ENCODE measurements at regions not wholly inside any gene's neighbourhood (a gene's known extent, or its start where the extent isn't known, plus 50 kb on each side); places are given as distances from the start of the nearest gene placed in this dataset.
A peak's percentile ranks its signal among the peaks of the same experiment; 100 is the strongest.

DNA sequence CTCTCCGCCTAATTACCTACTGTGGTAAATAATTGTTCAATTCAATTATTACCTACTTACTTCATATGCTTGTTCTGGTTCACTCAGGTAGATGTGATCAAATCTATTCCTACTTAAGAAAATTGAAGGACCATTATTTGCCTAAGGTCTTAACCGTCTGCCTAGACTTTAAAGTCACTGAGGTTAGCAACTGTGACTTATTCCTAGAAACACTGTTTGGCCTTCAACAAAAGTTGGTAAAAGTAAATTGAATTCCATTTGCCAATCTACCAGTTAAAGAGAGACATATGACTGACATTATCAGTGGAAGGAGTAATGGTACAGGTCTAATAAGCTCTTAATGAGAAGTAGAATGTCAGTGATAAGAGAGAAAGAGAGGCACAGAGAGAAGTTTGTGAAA is 491.5 kb downstream of the NYAP2 start:
- Histone ChIP-seq H3K79me2 (ENCODE audit: control insufficient read depth, insufficient read depth, low read length, unreplicated experiment) (no peaks in the 10 kb centered on the region), H2AFZ (ENCODE audit: low read length, unreplicated experiment) (no peak overlapping the region), H3K4me3 (ENCODE audit: low read depth, low read length) (no peak overlapping the region), H3K27me3 (ENCODE audit: insufficient read depth, low read length) (no peaks in the 10 kb centered on the region), H3K36me3 (ENCODE audit: insufficient read depth, low read length) (no peaks in the 10 kb centered on the region), H3K4me1 (ENCODE audit: control insufficient read depth, insufficient read depth, low read length, unreplicated experiment) (peaks cover 28% of the 10 kb centered on the region), H3K27ac (ENCODE audit: low read depth, low read length) (no peak overlapping the region)

DNA sequence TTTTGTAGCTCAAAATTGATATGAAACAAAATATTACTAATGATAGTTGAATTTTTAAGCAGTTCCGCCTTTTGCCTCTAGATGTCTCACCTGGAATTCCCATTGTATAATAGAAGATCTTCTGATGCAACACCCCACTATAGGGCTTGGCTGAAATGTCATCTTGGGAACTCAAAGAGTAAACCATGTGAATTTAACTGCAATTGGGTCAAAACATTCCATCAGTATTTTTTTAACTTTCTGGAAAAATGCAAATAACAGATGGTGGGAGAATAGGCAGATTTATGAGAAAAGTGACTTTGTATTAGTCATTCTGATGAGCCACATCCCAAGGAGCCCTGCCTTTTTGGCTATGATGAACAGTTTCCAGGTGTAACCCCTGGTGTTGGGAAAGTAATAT is 489.9 kb downstream of the NYAP2 start:
- peaks cover 19% of the 10 kb centered on the region for H3K4me1 ChIP-seq (ENCODE audit: control insufficient read depth, insufficient read depth, low read length, unreplicated experiment)
- H2AFZ ChIP-seq (ENCODE audit: low read length, unreplicated experiment): no peak overlapping the region
- peak overlapping the region; percentile 57 for H3K27ac ChIP-seq (ENCODE audit: low read depth, low read length)
- no peaks in the 10 kb centered on the region for H3K36me3 ChIP-seq (ENCODE audit: insufficient read depth, low read length)
- H3K4me3 ChIP-seq (ENCODE audit: low read depth, low read length): no peak overlapping the region
- H3K79me2 ChIP-seq (ENCODE audit: control insufficient read depth, insufficient read depth, low read length, unreplicated experiment): no peaks in the 10 kb centered on the region
- no peaks in the 10 kb centered on the region for H3K27me3 ChIP-seq (ENCODE audit: insufficient read depth, low read length)

DNA sequence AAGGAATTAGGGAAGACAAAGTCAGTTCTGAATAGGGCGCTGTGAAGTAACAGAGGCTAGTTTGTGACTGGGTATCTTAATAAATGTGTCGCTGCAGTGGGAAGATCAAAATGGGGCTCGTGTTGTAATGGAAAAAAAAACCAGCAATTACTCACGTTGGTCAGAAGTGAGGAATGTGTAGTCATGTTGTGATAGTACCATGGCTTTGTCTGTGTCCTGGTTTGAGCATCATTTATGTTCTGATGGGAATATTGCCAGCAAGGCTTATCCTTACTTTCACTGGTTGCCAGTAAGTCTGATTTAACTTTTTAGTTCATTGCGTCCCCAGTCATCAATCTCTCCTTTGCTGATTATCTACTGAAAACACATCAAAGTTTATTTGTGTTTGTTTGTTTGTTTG is 467.6 kb downstream of the NYAP2 start:
- Histone ChIP-seq H3K79me2 (ENCODE audit: control insufficient read depth, insufficient read depth, low read length, unreplicated experiment) (no peaks in the 10 kb centered on the region), H2AFZ (ENCODE audit: low read length, unreplicated experiment) (no peak overlapping the region)

DNA sequence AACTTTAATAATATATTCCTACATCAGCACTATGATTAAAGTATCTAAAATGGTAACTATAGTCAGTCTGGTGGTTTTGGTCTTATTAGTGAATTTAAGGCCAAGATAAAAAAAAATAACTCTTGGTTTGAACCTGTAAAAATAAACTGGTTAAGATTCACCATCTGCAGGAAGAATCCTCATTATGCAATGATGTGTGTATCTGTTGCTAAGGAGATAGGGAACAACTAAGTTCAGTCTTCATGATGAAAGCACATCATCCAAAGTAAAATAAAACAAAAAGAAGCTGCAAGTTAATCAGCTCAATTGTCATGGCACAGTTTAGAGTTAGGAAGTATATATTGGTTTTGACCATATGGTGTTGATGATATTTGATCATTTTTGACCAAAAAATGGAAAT is 466.0 kb downstream of the NYAP2 start:
- H3K36me3 ChIP-seq (ENCODE audit: insufficient read depth, low read length): no peaks in the 10 kb centered on the region
- H2AFZ ChIP-seq (ENCODE audit: low read length, unreplicated experiment): no peak overlapping the region
- H3K4me1 ChIP-seq (ENCODE audit: control insufficient read depth, insufficient read depth, low read length, unreplicated experiment): no peaks in the 10 kb centered on the region

More for the DNA sequence above, 467.6 kb downstream of the NYAP2 start:
- Histone ChIP-seq H3K4me3 (ENCODE audit: low read depth, low read length) (no peak overlapping the region), H3K27ac (ENCODE audit: low read depth, low read length) (no peak overlapping the region), H3K27me3 (ENCODE audit: insufficient read depth, low read length) (no peaks in the 10 kb centered on the region), H3K36me3 (ENCODE audit: insufficient read depth, low read length) (no peaks in the 10 kb centered on the region), H3K4me1 (ENCODE audit: control insufficient read depth, insufficient read depth, low read length, unreplicated experiment) (no peaks in the 10 kb centered on the region)

DNA sequence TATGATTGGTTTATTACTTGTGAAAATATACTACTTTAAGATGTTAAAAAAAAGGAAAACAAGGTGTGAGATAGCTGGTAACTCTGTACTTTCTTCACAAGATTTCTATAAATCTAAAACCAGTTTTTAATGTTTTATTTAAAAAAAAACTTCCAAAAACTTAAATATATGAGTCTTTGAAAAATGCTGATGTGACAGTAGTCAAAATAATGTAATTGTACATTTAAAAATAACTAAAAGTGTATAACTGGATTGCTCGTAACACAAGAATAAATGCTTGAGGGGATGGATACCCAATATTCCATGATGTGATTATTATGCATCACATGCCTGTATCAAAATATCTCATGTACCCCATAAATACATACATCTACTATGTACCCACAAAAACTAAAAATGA is 464.9 kb downstream of the NYAP2 start:
- H3K27me3 ChIP-seq (ENCODE audit: insufficient read depth, low read length): no peaks in the 10 kb centered on the region
- H3K4me1 ChIP-seq (ENCODE audit: control insufficient read depth, insufficient read depth, low read length, unreplicated experiment): no peaks in the 10 kb centered on the region
- no peak overlapping the region for H3K4me3 ChIP-seq (ENCODE audit: low read depth, low read length)
- H3K27ac ChIP-seq (ENCODE audit: low read depth, low read length): no peak overlapping the region
- no peaks in the 10 kb centered on the region for H3K36me3 ChIP-seq (ENCODE audit: insufficient read depth, low read length)
- H2AFZ ChIP-seq (ENCODE audit: low read length, unreplicated experiment): no peak overlapping the region
- H3K79me2 ChIP-seq (ENCODE audit: control insufficient read depth, insufficient read depth, low read length, unreplicated experiment): no peaks in the 10 kb centered on the region

More for the DNA sequence above, 466.0 kb downstream of the NYAP2 start:
- Histone ChIP-seq H3K79me2 (ENCODE audit: control insufficient read depth, insufficient read depth, low read length, unreplicated experiment) (no peaks in the 10 kb centered on the region), H3K27ac (ENCODE audit: low read depth, low read length) (no peak overlapping the region), H3K27me3 (ENCODE audit: insufficient read depth, low read length) (no peaks in the 10 kb centered on the region), H3K4me3 (ENCODE audit: low read depth, low read length) (no peak overlapping the region)

DNA sequence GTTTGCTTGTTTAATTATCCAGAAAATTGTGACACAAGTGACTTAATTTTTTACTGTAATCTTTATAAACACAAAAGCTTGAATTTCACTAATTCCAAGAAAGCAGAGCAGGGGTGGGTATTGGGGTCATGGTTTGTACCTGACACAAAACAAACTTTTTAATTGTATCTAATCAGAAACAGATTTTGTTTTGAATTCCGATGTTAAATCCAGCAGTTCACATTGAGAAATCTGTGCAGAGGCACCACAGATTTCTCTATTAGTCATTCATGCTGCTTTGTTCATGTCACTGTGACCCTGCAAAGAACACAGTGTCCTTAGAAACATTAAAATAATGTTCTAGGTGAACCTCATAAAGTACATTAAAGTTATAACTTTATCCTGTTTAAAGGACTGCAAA is 443.4 kb downstream of the NYAP2 start:
- no peaks in the 10 kb centered on the region for H3K36me3 ChIP-seq (ENCODE audit: insufficient read depth, low read length)
- H3K79me2 ChIP-seq (ENCODE audit: control insufficient read depth, insufficient read depth, low read length, unreplicated experiment): no peaks in the 10 kb centered on the region
- H3K27ac ChIP-seq (ENCODE audit: low read depth, low read length): peak overlapping the region; percentile 60
- H2AFZ ChIP-seq (ENCODE audit: low read length, unreplicated experiment): peak overlapping the region; percentile 67
- H3K4me3 ChIP-seq (ENCODE audit: low read depth, low read length): peak overlapping the region; percentile 18; the same call in 1 of the 2 replicates
- peaks cover 28% of the 10 kb centered on the region for H3K4me1 ChIP-seq (ENCODE audit: control insufficient read depth, insufficient read depth, low read length, unreplicated experiment)
- H3K27me3 ChIP-seq (ENCODE audit: insufficient read depth, low read length): no peaks in the 10 kb centered on the region

DNA sequence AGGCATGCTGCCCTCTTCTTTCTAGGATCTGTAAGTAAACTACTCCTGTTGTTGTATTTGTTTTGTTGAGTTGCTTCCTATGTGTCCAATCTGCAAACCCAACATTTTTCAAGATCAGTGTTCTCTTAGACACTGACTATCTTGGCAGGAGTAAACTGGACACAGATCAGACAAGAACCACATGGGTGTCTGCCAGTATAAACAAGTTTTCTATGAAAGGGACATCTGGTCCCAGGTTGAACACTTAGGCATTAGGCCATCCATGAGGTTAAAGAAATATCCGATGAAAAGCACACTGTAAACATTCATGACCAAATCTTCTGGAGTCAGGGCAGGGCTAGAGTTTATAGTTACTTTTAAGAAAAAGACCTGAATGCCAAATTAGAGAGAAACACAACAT is 441.8 kb downstream of the NYAP2 start:
- Histone ChIP-seq H3K27ac (ENCODE audit: low read depth, low read length) (no peak overlapping the region), H3K27me3 (ENCODE audit: insufficient read depth, low read length) (no peaks in the 10 kb centered on the region), H3K36me3 (ENCODE audit: insufficient read depth, low read length) (no peaks in the 10 kb centered on the region), H3K4me1 (ENCODE audit: control insufficient read depth, insufficient read depth, low read length, unreplicated experiment) (peaks cover 28% of the 10 kb centered on the region), H3K4me3 (ENCODE audit: low read depth, low read length) (no peak overlapping the region), H2AFZ (ENCODE audit: low read length, unreplicated experiment) (no peak overlapping the region), H3K79me2 (ENCODE audit: control insufficient read depth, insufficient read depth, low read length, unreplicated experiment) (no peaks in the 10 kb centered on the region)

DNA sequence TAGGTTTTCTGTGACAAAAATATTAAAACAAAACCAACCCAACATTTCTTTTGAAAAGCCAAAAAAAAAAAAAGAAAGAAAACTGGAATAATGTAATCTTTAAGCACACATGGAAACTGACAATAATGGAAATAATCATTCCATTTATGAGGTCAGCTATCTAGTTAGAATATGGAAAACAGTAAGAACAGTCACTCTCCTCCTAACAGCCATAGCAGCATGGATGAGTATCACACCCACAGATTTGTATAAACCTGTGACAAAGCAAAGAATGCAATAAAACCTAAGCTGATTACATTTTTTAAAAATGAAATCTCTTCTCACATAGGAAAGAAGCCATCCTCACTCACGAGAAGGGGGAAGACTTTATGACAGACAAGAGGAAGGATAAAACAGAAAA is 437.8 kb downstream of the NYAP2 start:
- Histone ChIP-seq H3K4me1 (ENCODE audit: control insufficient read depth, insufficient read depth, low read length, unreplicated experiment) (peaks cover 13% of the 10 kb centered on the region), H3K27ac (ENCODE audit: low read depth, low read length) (no peak overlapping the region), H3K4me3 (ENCODE audit: low read depth, low read length) (no peak overlapping the region), H3K36me3 (ENCODE audit: insufficient read depth, low read length) (no peaks in the 10 kb centered on the region), H2AFZ (ENCODE audit: low read length, unreplicated experiment) (no peak overlapping the region), H3K27me3 (ENCODE audit: insufficient read depth, low read length) (no peaks in the 10 kb centered on the region), H3K79me2 (ENCODE audit: control insufficient read depth, insufficient read depth, low read length, unreplicated experiment) (no peaks in the 10 kb centered on the region)

DNA sequence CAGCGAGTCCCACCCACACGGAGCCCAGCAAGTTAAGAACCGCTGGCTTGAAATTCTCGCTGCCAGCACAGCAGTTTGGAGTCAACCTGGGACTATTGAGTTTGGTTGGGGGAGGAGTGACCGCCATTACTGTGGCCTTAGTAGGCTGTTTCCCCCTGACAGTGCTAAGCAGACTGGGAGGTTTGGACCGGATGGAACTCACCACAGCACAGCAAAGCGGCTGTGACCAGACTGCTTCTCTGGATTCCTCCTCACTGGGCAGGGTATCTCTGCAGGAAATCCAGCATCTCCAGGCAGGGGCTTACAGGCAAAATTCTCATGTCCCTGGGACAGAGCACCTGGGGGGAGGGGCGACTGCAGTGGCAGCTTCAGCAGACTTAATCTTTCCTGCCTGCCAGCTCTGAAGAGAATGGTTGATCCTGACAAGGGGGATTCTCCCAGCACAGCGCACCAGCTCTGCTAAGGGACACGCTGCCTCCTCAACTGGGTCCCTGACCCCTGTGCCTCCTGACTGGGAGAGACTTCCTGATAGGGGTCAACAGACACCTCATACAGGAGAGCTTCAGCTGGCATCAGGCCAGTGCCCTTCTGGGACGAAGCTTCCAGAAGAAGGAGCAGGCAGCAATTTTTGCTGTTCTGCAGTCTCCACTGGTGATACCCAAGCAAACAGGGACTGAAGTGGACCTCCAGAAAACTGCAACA is 425.4 kb downstream of the NYAP2 start:
- Histone ChIP-seq H3K36me3 (ENCODE audit: insufficient read depth, low read length) (no peaks in the 10 kb centered on the region), H3K79me2 (ENCODE audit: control insufficient read depth, insufficient read depth, low read length, unreplicated experiment) (no peaks in the 10 kb centered on the region), H3K4me3 (ENCODE audit: low read depth, low read length) (no peak overlapping the region), H3K27ac (ENCODE audit: low read depth, low read length) (no peak overlapping the region), H3K4me1 (ENCODE audit: control insufficient read depth, insufficient read depth, low read length, unreplicated experiment) (no peaks in the 10 kb centered on the region), H3K27me3 (ENCODE audit: insufficient read depth, low read length) (no peaks in the 10 kb centered on the region), H2AFZ (ENCODE audit: low read length, unreplicated experiment) (no peak overlapping the region)

DNA sequence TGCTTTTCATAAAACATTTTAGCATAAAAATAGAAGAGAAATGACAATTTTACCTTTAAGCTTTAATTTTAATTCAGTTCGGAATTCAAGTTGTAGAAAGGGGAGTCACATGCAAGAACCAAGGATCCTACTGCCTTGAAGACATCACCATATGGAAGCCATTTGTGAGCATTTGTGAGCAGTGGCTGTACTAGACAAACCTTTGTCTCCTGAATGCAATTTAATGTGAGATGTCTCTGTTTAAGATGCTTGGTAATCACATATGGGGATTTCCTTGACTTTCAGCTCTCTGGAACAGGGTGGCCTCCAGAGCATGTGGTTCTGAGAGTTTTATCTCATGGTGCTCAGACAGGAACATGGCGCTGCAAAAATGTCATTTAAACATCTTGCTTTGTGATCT is 421.8 kb downstream of the NYAP2 start:
- Histone ChIP-seq H2AFZ (ENCODE audit: low read length, unreplicated experiment) (no peak overlapping the region), H3K27ac (ENCODE audit: low read depth, low read length) (no peak overlapping the region), H3K4me1 (ENCODE audit: control insufficient read depth, insufficient read depth, low read length, unreplicated experiment) (no peaks in the 10 kb centered on the region), H3K36me3 (ENCODE audit: insufficient read depth, low read length) (no peaks in the 10 kb centered on the region), H3K79me2 (ENCODE audit: control insufficient read depth, insufficient read depth, low read length, unreplicated experiment) (no peaks in the 10 kb centered on the region), H3K27me3 (ENCODE audit: insufficient read depth, low read length) (no peaks in the 10 kb centered on the region), H3K4me3 (ENCODE audit: low read depth, low read length) (no peak overlapping the region)

DNA sequence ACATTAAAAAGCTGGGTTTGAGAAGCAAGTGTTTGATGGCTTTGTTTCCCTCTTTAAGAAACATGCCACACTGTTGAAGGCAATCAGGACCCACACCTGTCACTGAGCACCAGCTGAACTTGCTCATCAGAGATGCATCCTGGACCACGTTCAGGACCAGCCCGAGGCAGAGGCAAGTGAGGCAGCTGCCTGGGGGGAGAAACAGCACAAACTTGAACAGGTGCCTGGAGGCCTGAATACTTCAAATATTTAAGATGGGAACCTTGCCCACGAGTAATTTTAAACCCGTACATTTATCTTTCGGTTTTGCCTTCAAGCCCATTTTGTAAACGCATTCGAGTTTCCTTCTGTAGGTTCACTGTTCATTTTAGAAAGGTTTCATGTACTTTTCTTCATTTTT is 421.3 kb downstream of the NYAP2 start:
- H3K36me3 ChIP-seq (ENCODE audit: insufficient read depth, low read length): no peaks in the 10 kb centered on the region

More for the DNA sequence above, 421.3 kb downstream of the NYAP2 start:
- Histone ChIP-seq H3K27ac (ENCODE audit: low read depth, low read length) (no peak overlapping the region), H2AFZ (ENCODE audit: low read length, unreplicated experiment) (no peak overlapping the region), H3K4me3 (ENCODE audit: low read depth, low read length) (no peak overlapping the region), H3K79me2 (ENCODE audit: control insufficient read depth, insufficient read depth, low read length, unreplicated experiment) (no peaks in the 10 kb centered on the region), H3K27me3 (ENCODE audit: insufficient read depth, low read length) (no peaks in the 10 kb centered on the region), H3K4me1 (ENCODE audit: control insufficient read depth, insufficient read depth, low read length, unreplicated experiment) (no peaks in the 10 kb centered on the region)
